SHP77 treated with DMSO at 0.1 percent for 48 hours (cell line): ENCODE measurements at regions not wholly inside any gene's neighbourhood (a gene's known extent, or its start where the extent isn't known, plus 50 kb on each side); places are given as distances from the start of the nearest gene placed in this dataset.
"Not testable (repeated sequence)": the region's sequence is repeated elsewhere in the genome, so short reads cannot be mapped to it uniquely, and the experiment has no call there.

ENCODE experiments used
- DNase-seq: peaks from one replicate; lab custom pipeline; 2025; lab: John Stamatoyannopoulos, UW

GRCh38 chrX:22800806-22801205, 199.0 kb upstream of the DDX53 start:
- DNase-seq: no peak

GRCh38 chrX:22803353-22803752, 196.4 kb upstream of the DDX53 start:
- no peak for DNase-seq

- DNase-seq: no peak
Measured at GRCh38 chrX:22810876-22811275, 188.9 kb upstream of the DDX53 start.

GRCh38 chrX:22818061-22818460, 181.7 kb upstream of the DDX53 start:
- no peak for DNase-seq

GRCh38 chrX:22855693-22856092, 144.1 kb upstream of the DDX53 start:
- no peak for DNase-seq

- DNase-seq: no peak
Measured at GRCh38 chrX:22859642-22860041, 140.1 kb upstream of the DDX53 start.

- DNase-seq: not testable (repeated sequence)
Measured at GRCh38 chrX:22866801-22867200, 133.0 kb upstream of the DDX53 start.

- DNase-seq: no peak
Measured at GRCh38 chrX:22882543-22882942, 117.2 kb upstream of the DDX53 start.

- no peak for DNase-seq
Measured at GRCh38 chrX:22889819-22890218, 109.9 kb upstream of the DDX53 start.

- no peak for DNase-seq
Measured at GRCh38 chrX:22912616-22913015, 87.1 kb upstream of the DDX53 start.

GRCh38 chrX:22922961-22923360, 76.8 kb upstream of the DDX53 start:
- no peak for DNase-seq

- no peak for DNase-seq
Measured at GRCh38 chrX:22934640-22935039, 65.1 kb upstream of the DDX53 start.

GRCh38 chrX:22944945-22945344, 54.8 kb upstream of the DDX53 start:
- DNase-seq: no peak
